ENCODE measurements at regions not wholly inside any gene's neighbourhood (a gene's known extent, or its start where the extent isn't known, plus 50 kb on each side); places are given as distances from the start of the nearest gene placed in this dataset.

DNA sequence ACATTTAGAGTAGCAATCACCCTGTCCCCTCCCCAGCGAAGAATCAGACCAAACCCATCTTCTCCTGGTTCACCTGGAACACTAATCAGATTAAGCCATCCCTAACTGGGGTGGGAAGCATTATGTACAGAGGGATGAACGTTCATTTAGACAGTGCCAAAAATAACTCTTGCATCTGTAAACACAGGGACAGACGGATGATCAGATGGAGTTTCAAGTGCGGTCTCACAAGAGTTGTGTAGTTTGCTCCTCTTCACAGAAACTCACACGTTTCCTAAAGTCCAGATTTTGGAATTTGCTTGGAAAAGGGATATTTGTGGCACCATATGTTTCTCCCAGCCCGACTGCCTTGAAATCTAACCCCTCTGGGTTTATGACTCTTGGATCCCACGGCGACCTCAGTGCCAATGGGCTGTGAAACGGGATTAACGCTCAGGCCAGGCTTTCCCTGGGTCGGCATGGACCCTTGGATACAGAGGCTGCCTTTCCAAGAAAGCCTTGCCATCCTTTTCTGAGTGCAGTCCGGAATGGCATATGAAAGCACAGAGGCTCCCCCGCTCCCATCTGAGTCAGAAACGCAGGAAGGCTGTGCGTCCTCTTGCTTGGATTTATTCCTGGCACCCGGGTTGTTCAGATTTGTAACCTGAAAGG lies 293.2 kb upstream of the HABP2 start (continued):
- no peak for TF ChIP-seq PBX2 (CRISPR knock-in tag; IDR thresholded peaks at IDR 0.05; ENCODE audit: low read depth)
- no peak for TF ChIP-seq PBX2 (tag; conservative IDR thresholded peaks at IDR 0.05; ENCODE audit: low read depth)
- TF ChIP-seq ZBTB11 (CRISPR knock-in tag; IDR thresholded peaks at IDR 0.05), result no peak
- TF ChIP-seq ZNF584 (CRISPR knock-in tag; IDR thresholded peaks at IDR 0.05; ENCODE audit: low read depth), result no peak
- no peak for TF ChIP-seq ZBTB8A (IDR thresholded peaks at IDR 0.05; ENCODE audit: partially characterized antibody)
- no peak for TF ChIP-seq SMARCB1 (IDR thresholded peaks at IDR 0.05; ENCODE audit: insufficient read length, low read depth)
- TF ChIP-seq TAF15 (IDR thresholded peaks at IDR 0.05; ENCODE audit: low read depth, low read length), result no peak

All from K562 (cell line).